ENCODE measurements at regions not wholly inside any gene's neighbourhood (a gene's known extent, or its start where the extent isn't known, plus 50 kb on each side); places are given as distances from the start of the nearest gene placed in this dataset.

- TF ChIP-seq REST (IDR thresholded peaks at IDR 0.05; ENCODE audit: unreplicated experiment), result no peak
- TF ChIP-seq EZH2phosphoT487 (IDR thresholded peaks at IDR 0.05; ENCODE audit: unreplicated experiment), result no peak
- TF ChIP-seq POLR2AphosphoS5 (IDR thresholded peaks at IDR 0.05; ENCODE audit: low read depth), result no peak
Measured at GRCh38 chr18:40222776-40223175, 1732.3 kb upstream of the PIK3C3 start (continued).

- Mint-ChIP-seq H3K36me3 (ENCODE audit: low read depth) (peaks cover 17% of the 10 kb centered on the region), H3K27me3 (ENCODE audit: insufficient read depth, low read depth, poor library complexity) (peaks cover 3% of the 10 kb centered on the region), H3K27ac (no peak overlapping the region), H3K9me3 (peaks cover 17% of the 10 kb centered on the region), H3K4me3 (no peak overlapping the region), H3K4me1 (peaks cover 15% of the 10 kb centered on the region; the same call in 2 of the 3 replicates)
- no peak overlapping the region for H2AFZ ChIP-seq
- no peak overlapping the region for H3K4me2 ChIP-seq
- H3K27ac ChIP-seq (ENCODE audit: low read depth), result no peak overlapping the region
- no peak overlapping the region for H3K4me3 ChIP-seq
- no peak for DNase-seq (ENCODE audit: low spot score)
- H3F3A ChIP-seq (replicated peaks; ENCODE audit: low read depth), result no peaks in the 10 kb centered on the region
- no peaks in the 10 kb centered on the region for H3K79me2 ChIP-seq (replicated peaks; ENCODE audit: insufficient read depth)
- H3K9me2 ChIP-seq (ENCODE audit: insufficient read depth), result 0 out of 2 replicates have a peak, but pooled peaks cover 5% of the 10 kb centered on the region
- no peaks in the 10 kb centered on the region for H3K36me3 ChIP-seq (ENCODE audit: insufficient read depth)
- H3K27me3 ChIP-seq (ENCODE audit: insufficient read depth), result no peaks in the 10 kb centered on the region
- H3K4me1 ChIP-seq (ENCODE audit: insufficient read depth), result peaks cover 7% of the 10 kb centered on the region
- ATAC-seq, result no peak
- no peaks in the 10 kb centered on the region for H4K20me1 ChIP-seq (replicated peaks; ENCODE audit: insufficient read depth)
- TF ChIP-seq EZH2 (IDR thresholded peaks at IDR 0.05; ENCODE audit: low read depth, unreplicated experiment) (no peak), CREB1 (CRISPR knock-in tag; IDR thresholded peaks at IDR 0.05; ENCODE audit: low read depth) (no peak), EZH2phosphoT487 (IDR thresholded peaks at IDR 0.05; ENCODE audit: unreplicated experiment) (no peak), ZNF114 (CRISPR knock-in tag; IDR thresholded peaks at IDR 0.05) (no peak), JUNB (IDR thresholded peaks at IDR 0.05; ENCODE audit: unreplicated experiment) (no peak), NANOG (IDR thresholded peaks at IDR 0.05; ENCODE audit: borderline replicate concordance) (no peak), CTCF (conservative IDR thresholded peaks at IDR 0.05; ENCODE audit: low read depth in 2 of 2) (no peak), POLR2AphosphoS5 (IDR thresholded peaks at IDR 0.05; ENCODE audit: low read depth) (no peak), ETS1 (IDR thresholded peaks at IDR 0.05) (no peak), STAT1 (IDR thresholded peaks at IDR 0.05; ENCODE audit: unreplicated experiment) (no peak), REST (IDR thresholded peaks at IDR 0.05; ENCODE audit: unreplicated experiment) (no peak)
Measured at GRCh38 chr18:40216856-40217255, 1738.2 kb upstream of the PIK3C3 start.

All from GM23338 (cell line).